ENCODE measurements at regions not wholly inside any gene's neighbourhood (a gene's known extent, or its start where the extent isn't known, plus 50 kb on each side); places are given as distances from the start of the nearest gene placed in this dataset.

DNA sequence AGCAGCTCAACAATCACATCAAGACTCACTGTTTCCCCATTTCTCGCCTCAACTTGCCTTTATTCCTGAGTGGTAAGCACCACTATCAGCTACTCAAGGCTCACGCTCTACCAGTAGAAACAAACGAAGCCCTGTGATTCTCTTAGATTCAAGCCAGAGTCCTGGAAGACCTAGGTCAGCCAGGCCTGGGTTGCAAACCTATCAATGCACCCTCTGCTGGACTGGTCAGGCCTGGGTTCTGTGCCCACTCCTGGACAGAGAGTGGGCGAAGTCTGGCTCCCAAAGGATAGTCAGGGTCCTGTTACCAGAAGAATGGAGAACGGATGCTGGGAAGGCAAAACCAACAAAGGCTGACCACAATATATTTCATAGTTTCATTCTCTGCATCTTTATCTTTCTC is 308.4 kb downstream of the SHQ1 start (continued):
- TF ChIP-seq, protein P1, sequence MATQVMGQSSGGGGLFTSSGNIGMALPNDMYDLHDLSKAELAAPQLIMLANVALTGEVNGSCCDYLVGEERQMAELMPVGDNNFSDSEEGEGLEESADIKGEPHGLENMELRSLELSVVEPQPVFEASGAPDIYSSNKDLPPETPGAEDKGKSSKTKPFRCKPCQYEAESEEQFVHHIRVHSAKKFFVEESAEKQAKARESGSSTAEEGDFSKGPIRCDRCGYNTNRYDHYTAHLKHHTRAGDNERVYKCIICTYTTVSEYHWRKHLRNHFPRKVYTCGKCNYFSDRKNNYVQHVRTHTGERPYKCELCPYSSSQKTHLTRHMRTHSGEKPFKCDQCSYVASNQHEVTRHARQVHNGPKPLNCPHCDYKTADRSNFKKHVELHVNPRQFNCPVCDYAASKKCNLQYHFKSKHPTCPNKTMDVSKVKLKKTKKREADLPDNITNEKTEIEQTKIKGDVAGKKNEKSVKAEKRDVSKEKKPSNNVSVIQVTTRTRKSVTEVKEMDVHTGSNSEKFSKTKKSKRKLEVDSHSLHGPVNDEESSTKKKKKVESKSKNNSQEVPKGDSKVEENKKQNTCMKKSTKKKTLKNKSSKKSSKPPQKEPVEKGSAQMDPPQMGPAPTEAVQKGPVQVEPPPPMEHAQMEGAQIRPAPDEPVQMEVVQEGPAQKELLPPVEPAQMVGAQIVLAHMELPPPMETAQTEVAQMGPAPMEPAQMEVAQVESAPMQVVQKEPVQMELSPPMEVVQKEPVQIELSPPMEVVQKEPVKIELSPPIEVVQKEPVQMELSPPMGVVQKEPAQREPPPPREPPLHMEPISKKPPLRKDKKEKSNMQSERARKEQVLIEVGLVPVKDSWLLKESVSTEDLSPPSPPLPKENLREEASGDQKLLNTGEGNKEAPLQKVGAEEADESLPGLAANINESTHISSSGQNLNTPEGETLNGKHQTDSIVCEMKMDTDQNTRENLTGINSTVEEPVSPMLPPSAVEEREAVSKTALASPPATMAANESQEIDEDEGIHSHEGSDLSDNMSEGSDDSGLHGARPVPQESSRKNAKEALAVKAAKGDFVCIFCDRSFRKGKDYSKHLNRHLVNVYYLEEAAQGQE (IDR thresholded peaks at IDR 0.05; ENCODE audit: low read depth, low read length), result no peak
- TF ChIP-seq, protein P2, sequence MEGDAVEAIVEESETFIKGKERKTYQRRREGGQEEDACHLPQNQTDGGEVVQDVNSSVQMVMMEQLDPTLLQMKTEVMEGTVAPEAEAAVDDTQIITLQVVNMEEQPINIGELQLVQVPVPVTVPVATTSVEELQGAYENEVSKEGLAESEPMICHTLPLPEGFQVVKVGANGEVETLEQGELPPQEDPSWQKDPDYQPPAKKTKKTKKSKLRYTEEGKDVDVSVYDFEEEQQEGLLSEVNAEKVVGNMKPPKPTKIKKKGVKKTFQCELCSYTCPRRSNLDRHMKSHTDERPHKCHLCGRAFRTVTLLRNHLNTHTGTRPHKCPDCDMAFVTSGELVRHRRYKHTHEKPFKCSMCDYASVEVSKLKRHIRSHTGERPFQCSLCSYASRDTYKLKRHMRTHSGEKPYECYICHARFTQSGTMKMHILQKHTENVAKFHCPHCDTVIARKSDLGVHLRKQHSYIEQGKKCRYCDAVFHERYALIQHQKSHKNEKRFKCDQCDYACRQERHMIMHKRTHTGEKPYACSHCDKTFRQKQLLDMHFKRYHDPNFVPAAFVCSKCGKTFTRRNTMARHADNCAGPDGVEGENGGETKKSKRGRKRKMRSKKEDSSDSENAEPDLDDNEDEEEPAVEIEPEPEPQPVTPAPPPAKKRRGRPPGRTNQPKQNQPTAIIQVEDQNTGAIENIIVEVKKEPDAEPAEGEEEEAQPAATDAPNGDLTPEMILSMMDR (IDR thresholded peaks at IDR 0.05), result no peak
- no peak for TF ChIP-seq CHD2 (IDR thresholded peaks at IDR 0.05; ENCODE audit: low read length, partially characterized antibody)
- TF ChIP-seq MXI1 (IDR thresholded peaks at IDR 0.05; ENCODE audit: low read depth, low read length), result no peak
- TF ChIP-seq, protein P3, sequence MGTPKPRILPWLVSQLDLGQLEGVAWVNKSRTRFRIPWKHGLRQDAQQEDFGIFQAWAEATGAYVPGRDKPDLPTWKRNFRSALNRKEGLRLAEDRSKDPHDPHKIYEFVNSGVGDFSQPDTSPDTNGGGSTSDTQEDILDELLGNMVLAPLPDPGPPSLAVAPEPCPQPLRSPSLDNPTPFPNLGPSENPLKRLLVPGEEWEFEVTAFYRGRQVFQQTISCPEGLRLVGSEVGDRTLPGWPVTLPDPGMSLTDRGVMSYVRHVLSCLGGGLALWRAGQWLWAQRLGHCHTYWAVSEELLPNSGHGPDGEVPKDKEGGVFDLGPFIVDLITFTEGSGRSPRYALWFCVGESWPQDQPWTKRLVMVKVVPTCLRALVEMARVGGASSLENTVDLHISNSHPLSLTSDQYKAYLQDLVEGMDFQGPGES (IDR thresholded peaks at IDR 0.05; ENCODE audit: low read depth, low read length), result no peak
- TF ChIP-seq, protein P4, sequence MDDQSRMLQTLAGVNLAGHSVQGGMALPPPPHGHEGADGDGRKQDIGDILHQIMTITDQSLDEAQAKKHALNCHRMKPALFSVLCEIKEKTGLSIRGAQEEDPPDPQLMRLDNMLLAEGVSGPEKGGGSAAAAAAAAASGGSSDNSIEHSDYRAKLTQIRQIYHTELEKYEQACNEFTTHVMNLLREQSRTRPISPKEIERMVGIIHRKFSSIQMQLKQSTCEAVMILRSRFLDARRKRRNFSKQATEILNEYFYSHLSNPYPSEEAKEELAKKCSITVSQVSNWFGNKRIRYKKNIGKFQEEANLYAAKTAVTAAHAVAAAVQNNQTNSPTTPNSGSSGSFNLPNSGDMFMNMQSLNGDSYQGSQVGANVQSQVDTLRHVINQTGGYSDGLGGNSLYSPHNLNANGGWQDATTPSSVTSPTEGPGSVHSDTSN (IDR thresholded peaks at IDR 0.05), result no peak
- TF ChIP-seq RFX5 (IDR thresholded peaks at IDR 0.05; ENCODE audit: low read length), result no peak
- TF ChIP-seq MEF2A (IDR thresholded peaks at IDR 0.05; ENCODE audit: borderline replicate concordance, low read depth), result no peak

DNA sequence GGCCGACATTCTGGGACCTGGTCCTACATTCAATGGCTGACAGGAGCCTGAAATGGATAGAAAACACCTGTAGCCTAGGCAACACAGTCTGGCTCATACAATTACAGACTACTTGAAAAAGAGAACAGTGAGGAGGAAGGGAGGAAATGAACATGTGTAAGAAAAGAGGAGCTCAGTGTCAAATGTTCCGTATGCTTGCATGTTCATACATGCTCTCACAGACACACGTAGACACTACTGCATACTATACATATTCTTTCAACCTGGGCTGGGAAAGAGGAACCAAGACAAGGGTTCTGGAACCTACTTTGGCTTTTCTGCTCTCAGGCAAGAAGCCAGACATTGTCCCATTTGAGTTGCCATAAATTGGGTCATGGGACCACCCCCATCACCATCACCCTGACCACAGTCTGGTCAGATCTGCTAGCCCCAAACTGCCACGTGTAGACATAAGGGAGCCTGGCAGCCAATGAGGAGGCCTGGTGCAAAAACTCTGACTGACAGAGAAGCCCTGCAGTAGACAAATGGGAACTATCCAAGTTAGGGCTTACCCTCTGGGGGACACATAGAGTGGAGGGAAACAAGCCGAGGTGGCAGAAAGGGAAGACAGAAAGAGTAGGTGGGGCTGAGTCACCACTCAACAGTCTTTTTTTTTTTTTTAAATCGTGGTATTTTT is 310.0 kb downstream of the SHQ1 start:
- no peaks in the 10 kb centered on the region for H3K79me2 ChIP-seq (ENCODE audit: insufficient read depth)
- H2AFZ ChIP-seq (ENCODE audit: low read depth), result no peak overlapping the region
- DNase-seq, result no peak
- CTCF ChIA-PET, result interaction anchor here (1.1 kb wide), 1 partner anchor 47 kb away, joined by 3 read pairs; no protein-coding TSS in a partner anchor
- no peaks in the 10 kb centered on the region for H3K36me3 ChIP-seq (replicated peaks in 1 of 2; ENCODE audit: control insufficient read depth in 1 of 2, insufficient read depth in 2 of 2, low read length in 1 of 2)
- H3K4me1 ChIP-seq (ENCODE audit: control insufficient read depth in 1 of 2, insufficient read depth in 2 of 2, low read depth in 1 of 2, low read length in 1 of 2), result no peaks in the 10 kb centered on the region; a peak in 1 of 4 replicates
- POLR2A ChIA-PET, result interaction anchor here (0.7 kb wide), 1 partner anchor 164 kb away, joined by 3 read pairs; no protein-coding TSS in a partner anchor
- no peaks in the 10 kb centered on the region for H3K9me2 ChIP-seq
- no peaks in the 10 kb centered on the region; the same call in 1 of the 2 replicates for H3K27me3 ChIP-seq (ENCODE audit: insufficient read depth)
- 55% methylated on average over 6 of the region's 6 CpGs for WGBS (ENCODE audit: low lambda C conversion rate)
- H3K9me3 ChIP-seq, result no peaks in the 10 kb centered on the region
- H4K20me1 ChIP-seq (ENCODE audit: insufficient read depth), result no peaks in the 10 kb centered on the region
- no peak overlapping the region for H3K27ac ChIP-seq (ENCODE audit: low read depth in 2 of 2, low read length in 1 of 2)
- no peak overlapping the region for H3K9ac ChIP-seq
- no peak overlapping the region for H3K4me2 ChIP-seq
- H3F3A ChIP-seq (replicated peaks; ENCODE audit: insufficient read depth), result no peaks in the 10 kb centered on the region
- no peak overlapping the region for H3K4me3 ChIP-seq (ENCODE audit: low read depth in 2 of 2, low read length in 1 of 2)
- TF ChIP-seq YY1 (IDR thresholded peaks at IDR 0.05; ENCODE audit: low read depth) (no peak), ELF1 (IDR thresholded peaks at IDR 0.05) (no peak), FOXM1 (IDR thresholded peaks at IDR 0.05; ENCODE audit: low read depth) (no peak), RXRA (IDR thresholded peaks at IDR 0.05; ENCODE audit: borderline replicate concordance, low read depth) (no peak), FOXJ3 (CRISPR knock-in tag; IDR thresholded peaks at IDR 0.05) (no peak), POLR2AphosphoS5 (IDR thresholded peaks at IDR 0.05; ENCODE audit: low read depth, low read length) (no peak), EP300 (IDR thresholded peaks at IDR 0.05; ENCODE audit: borderline replicate concordance in 1 of 2, low read depth in 1 of 2, low read length in 1 of 2) (no peak), FOSL2 (IDR thresholded peaks at IDR 0.05; ENCODE audit: borderline replicate concordance, low read depth) (no peak), SMC3 (IDR thresholded peaks at IDR 0.05; ENCODE audit: low read depth, low read length) (no peak), GABPA (IDR thresholded peaks at IDR 0.05; ENCODE audit: low read depth) (no peak), TCF12 (IDR thresholded peaks at IDR 0.05) (no peak), TAF1 (IDR thresholded peaks at IDR 0.05; ENCODE audit: borderline replicate concordance, low read depth, low read length) (no peak), RCOR1 (IDR thresholded peaks at IDR 0.05; ENCODE audit: low read length) (no peak)
- TF ChIP-seq, protein P5, sequence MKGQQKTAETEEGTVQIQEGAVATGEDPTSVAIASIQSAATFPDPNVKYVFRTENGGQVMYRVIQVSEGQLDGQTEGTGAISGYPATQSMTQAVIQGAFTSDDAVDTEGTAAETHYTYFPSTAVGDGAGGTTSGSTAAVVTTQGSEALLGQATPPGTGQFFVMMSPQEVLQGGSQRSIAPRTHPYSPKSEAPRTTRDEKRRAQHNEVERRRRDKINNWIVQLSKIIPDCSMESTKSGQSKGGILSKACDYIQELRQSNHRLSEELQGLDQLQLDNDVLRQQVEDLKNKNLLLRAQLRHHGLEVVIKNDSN (IDR thresholded peaks at IDR 0.05; ENCODE audit: borderline replicate concordance, low read depth), result no peak
- TF ChIP-seq, protein P6, sequence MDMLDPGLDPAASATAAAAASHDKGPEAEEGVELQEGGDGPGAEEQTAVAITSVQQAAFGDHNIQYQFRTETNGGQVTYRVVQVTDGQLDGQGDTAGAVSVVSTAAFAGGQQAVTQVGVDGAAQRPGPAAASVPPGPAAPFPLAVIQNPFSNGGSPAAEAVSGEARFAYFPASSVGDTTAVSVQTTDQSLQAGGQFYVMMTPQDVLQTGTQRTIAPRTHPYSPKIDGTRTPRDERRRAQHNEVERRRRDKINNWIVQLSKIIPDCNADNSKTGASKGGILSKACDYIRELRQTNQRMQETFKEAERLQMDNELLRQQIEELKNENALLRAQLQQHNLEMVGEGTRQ (IDR thresholded peaks at IDR 0.05; ENCODE audit: borderline replicate concordance, low read depth, low read length), result no peak
